NCI-H128 (cell line): ENCODE measurements at regions not wholly inside any gene's neighbourhood (a gene's known extent, or its start where the extent isn't known, plus 50 kb on each side); places are given as distances from the start of the nearest gene placed in this dataset.
A peak's percentile ranks its signal among the peaks of the same experiment; 100 is the strongest.

Experiments
- DNase-seq: peaks from one replicate; lab custom pipeline; 2025; ENCODE audit not compliant: unreplicated experiment; lab: John Stamatoyannopoulos, UW

DNA sequence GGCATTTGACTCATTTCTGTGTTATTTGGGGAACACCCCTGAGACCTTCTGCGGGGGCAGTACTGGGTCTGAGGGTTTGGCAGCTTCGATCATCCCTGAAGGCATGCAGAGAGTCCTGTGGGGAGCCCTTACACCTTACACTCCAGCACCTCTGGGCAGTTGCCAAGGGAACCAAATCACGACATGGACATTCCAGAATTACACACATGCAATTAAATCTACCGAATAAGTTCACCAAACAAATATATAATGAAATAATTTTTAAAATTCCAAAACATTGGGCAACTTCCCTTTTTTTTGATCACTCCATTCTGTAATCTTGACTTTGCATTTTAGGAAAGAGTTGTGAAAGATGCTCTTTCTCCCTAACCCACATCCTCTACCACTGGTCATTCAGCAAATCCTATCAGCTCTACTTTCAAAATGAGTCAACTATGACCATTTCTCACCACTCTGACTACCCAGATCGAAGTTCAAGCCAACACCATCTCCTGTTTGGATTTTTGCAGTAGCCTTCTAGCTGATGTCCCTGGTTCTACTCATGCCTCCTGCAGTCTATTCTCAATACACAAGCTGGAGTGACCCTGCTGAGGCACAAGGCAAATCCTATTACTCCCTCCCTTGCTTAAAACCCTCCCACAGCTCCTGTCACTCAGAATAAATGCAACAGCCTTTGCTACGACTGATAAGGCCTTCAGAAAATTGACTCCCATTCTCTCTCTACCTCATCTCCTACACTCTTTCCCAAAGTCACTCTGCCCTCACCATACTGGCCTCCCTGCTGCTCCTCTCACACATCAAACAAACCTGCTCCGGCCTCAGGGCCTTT, 533.3 kb downstream of the HACE1 start:
- DNase-seq: no peak

DNA sequence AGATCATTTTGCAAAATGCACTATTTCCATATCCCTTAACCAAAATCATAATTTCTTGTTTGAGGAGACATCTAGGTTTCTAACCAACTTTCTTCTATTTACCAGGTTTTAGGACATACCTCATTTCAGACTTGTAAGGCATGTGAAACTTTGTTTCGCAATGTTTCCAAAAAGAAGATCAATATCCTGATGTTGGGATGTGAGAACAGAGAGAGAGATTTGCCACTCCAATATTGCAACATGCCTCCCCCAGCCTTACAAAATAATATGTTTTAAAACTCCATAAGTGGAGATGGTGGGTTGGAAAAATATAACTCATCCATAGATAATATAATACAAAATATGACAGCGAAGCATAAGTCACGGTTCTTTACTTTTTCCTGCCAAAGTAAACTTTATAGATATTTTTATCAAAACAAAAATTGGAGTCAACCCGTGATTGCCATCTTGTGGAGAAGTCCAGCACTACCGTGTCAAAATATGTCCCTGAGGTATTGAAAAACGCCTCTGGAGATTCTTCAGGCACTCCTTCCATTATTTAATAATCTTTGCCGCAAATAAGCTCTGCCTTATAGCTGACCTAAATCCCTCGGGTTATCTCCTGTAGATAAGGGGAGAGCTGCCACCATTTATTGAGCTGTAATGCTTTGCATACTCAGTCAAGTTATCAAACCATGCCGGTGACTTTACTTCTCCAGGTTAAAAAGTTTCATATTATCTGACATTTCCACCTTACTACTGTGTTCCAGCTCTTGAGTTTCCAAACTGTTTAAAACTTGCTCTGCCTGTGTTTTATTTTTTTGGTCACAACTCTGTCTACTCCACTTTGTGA, 534.2 kb downstream of the HACE1 start:
- DNase-seq: no peak

DNA sequence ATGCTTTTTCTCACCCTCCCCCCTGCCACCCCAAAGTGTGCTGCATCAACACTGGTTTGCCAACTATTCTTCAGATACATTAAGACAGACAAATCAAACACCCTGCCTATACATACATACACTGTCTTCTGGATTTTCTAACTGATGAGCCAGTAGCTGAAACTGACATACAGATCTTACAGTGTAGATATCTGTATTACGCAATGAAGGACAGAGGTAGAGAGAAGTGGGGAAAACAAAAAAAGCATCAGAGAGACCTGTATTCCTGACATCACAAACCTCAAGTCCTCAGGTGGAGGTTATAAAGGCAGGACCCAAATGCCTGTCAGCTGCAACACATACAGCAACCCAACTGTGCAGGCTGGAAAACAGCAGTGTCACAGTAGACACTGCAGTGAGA, 535.4 kb downstream of the HACE1 start:
- DNase-seq: no peak

DNA sequence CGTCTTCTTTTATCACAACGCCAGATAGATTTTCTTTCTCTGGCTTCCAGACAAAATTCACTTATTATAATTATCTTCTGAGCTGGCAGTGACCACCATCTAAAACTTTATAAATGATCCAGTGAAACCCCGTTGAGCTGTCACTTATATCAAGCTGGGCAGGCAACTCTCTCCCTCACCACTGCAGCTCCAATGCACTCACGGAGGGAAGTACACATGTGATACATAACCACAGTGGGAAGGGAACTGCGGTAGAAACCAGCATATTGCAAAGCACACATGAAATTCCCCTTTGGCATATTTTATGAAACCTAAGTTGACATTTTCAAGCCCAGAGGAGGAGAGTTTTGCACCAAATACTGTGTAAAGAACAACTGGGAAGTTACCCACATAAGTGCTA, 536.9 kb downstream of the HACE1 start:
- DNase-seq: no peak

DNA sequence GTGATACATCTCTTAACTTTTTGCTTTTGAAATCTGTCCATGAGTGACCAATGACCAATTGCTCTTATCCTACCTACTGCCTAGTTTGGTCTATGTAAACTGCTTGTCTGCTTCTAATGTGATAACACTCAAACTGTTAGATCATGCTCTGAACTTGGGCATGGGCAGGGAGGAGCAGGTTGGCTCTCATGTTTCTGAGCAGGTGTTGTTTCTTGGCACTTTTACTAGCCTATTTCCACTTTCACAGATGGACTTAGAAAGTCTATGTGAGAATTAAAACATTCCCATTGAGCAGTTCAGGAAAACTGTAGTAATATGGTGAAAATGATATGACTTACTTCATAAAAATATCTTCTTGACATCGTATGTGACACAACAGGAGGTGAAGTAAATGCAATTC, 538.4 kb downstream of the HACE1 start:
- no peak for DNase-seq

DNA sequence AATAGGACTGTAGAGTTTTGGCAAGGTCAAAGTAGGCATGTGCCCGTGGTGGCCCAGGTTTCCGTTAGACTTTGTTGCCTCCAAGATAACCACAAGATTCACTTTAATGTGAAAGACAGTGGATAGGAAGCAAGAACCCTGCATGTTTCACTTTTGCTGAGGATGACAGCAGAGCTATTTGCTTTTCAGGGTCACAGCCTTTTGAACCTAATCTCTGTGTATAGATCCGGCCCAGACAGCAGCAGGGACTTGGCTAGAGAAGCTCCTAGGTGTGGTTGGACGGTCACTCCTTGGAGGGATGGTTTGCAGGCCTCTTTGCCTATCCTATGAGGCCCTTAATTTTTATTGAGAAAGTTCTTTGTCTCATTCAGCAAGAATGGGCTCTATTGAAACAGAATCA, 538.8 kb downstream of the HACE1 start:
- DNase-seq: no peak

DNA sequence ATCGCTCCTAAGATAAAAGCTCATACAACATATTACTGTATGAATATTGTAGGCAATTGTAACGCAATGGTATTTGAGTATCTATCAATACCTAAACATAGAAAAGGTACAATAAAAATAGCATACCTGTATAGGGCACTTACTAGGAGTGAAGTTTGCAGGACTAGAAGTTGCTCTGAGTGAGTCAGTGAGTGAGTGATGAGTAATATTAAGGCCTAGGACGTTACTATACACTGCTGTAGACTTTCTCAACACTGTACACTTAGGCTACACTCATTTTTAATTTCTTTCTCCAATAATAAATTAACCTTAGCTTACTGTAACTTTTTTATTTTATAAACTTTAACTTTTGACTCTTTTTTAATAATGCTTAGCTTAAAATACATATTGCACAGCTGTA, 546.9 kb downstream of the HACE1 start:
- DNase-seq: no peak

DNA sequence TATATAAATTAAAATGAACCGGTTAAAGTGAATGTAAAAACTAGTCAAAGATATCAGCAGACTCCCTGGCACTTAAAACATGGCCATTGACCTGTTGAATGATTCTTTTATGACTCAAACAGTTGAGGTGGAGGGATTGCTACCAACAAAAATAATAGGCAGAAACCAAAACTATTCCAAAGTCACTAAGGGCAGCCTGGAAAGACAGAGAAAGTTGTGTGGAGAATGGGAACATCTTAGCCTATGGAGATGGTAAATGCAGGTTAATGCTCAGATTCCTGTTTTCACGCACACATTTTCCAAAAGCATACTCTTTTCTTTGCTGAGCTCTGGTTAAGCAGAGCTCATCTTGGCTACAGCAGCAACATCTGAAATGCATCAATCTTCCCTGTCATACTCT, 553.5 kb downstream of the HACE1 start:
- DNase-seq: no peak

DNA sequence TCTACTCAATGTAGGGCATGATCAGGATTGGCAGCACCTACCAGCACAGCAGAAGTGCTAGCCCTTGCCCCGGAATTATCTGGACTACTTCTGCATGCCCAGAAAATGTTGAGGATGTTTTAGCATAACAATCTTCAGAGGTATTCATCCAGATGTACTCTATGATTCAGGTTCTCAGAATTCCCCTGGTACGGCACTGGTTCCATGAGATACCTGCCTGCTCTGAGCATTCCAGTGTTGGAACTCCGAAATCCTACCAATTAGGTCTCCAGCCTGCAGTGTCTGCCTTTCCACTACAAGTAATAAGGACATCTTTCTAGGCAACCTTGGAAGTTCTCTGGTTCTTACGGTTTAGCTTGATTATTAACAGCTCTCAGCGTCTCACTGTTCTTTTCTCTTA, 554.5 kb downstream of the HACE1 start:
- DNase-seq: no peak

DNA sequence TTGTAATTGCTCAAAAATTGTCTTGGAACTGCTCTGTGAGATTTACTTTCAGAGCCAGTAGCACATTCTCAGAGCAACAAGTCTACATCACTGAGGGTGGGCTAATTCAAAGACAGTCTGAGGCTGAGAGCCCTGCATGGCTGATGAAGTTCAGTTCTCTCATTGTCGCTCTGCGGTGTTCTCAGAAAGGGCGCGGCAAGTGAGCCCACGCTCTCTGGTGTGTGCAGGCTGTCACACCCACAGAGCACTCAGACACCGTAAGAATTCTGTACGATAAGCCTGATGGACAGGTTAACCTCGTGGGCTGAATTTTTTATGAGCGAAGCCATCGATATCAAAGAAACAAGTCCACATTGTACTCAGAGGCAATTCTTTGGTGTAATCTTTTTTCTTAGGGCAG, 557.8 kb downstream of the HACE1 start:
- no peak for DNase-seq

DNA sequence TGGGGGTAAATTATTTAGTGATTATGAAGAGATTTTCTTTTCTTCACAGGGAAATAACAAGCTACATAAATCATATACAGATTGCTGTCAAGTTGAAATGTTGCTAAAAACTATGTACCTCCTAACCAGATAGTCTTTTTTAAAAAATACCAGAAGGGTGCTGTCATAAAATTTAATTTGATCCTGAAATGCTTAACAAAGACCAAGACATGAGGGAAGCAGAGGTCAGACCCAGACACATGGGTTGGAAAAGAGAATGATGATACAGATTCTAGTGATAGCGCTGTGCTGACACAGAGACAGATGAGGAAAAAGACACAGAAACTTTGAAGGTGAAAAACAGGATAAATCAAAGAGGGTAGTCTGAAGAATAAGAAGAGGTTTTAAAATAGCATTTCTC, 573.1 kb downstream of the HACE1 start:
- no peak for DNase-seq

DNA sequence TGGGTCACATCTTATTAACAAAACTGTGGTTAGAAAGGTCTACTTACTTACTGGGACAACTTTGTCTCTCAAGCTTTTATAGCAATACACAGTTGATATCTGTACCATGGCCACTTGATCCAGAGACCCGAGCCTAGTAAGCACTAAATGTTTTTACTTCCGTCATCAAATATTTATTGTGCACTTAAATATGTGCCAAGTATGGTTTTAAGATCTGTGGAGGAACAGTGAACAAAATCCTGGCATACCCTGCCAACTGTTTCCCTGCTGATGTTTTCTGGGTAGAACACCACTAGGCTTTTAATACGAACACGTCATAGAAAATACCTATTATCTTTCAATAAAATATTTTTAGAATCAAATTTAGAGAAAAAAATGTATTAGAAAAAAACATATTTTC, 574.8 kb downstream of the HACE1 start:
- no peak for DNase-seq

DNA sequence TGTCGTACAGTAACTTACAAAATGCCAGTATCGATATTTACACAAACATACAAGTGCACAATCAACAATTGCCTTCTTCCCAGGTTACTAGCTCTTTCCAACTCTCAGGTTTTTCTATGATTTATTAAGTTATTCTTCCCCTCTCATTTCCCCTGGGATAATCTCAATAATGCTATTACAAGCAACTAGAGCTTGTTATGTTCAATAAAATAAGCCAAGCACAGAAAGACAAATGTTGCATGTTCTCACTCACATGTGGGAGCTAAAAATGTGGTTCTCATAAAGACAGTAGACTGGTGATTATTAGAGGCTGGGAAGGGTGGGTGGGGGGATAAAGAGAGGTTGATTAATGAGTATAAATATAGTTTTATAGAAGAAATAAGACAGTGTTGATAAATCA, 577.1 kb downstream of the HACE1 start:
- DNase-seq: no peak

DNA sequence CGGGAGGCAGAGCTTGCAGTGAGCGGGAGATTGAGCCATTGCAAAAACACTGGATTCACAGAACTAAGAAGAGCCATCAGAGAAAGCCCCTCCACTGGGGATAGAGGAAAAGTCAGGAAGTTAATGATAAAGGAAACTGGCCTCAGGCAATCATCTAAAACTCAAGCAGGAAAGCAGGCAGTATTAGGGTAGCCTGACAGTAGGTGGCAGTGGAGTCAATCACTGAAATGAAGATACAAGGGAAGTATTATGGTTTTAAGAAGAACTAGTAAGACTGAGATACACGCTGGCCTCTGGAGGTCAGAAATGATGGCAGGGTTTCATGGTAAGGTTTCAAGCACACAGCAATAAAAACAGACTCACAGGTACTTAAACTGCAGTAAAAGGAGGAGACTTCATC, 578.3 kb downstream of the HACE1 start:
- no peak for DNase-seq

DNA sequence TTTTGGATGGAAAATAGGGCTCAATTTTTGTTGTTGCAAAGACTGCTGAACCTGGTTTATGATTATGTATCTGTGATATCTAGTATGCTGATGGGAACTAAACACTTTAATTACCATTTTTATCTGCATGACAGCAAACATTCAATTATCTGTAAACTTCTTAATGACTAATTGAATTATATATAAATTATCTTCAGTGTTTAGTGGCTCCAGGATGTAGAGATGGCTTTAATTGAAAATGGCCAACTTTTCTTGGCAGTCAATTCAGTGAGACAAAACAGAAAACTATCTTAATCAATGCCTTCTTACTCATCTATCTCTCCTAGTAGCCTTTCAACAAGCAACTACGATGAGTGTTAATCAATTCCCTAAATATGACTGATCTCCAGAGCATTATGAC, 591.3 kb downstream of the HACE1 start:
- DNase-seq: no peak

DNA sequence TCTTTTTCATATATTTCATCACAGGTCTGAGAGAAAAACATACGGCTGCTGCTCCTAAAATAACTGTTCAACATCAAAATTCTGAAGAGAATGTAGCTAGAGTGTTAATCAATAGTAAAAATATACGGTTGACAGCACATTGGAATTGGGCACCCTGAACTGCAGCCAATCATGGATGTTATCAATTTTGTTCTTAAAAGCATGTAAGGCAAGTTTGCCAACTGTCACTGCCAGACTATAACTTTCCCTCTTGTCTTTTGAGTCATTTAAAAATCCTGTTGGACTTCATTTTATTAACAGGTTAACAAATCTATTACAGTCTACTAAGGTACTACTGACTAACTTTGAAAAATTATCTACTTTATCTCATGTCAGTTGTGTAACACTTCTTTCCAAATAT, 592.8 kb downstream of the HACE1 start:
- no peak for DNase-seq

DNA sequence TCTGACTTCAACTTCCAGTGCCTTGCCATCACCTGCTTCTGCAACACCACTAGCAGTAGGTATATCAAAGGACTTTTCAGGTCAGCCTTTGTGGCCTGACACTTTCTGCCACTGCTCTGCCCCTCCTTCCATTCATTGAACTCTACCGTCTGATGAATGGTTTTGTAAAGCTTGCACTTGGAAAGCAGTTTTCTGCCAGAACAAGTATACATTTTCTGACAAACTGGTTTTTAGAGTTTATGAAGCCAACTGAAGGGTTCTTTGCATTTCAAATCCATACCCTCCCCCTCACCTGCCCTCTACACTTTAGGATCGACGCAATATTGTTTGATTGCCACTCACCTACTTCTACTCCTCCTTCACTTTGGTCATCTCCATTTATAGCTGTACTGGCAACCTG, 603.1 kb downstream of the HACE1 start:
- DNase-seq: peak; percentile 29

DNA sequence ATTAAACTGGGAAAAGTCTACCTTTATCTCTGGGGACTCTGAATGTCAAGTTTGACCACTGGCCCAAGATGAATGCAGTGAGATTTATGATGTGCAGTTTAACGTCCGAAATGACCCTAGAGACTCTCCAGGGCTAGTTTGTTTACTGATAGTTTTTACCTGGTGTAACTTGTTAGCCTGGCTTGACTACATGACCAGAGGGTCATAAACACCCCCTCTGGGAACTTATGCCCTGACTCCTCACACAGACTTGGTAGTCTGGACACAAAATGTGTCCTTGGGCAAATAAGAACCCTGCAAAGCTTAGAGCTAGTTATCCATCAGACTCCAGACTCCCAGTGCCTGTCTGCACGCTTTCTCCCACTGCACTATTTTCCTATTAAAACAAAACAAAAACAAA, 606.5 kb downstream of the HACE1 start:
- no peak for DNase-seq

DNA sequence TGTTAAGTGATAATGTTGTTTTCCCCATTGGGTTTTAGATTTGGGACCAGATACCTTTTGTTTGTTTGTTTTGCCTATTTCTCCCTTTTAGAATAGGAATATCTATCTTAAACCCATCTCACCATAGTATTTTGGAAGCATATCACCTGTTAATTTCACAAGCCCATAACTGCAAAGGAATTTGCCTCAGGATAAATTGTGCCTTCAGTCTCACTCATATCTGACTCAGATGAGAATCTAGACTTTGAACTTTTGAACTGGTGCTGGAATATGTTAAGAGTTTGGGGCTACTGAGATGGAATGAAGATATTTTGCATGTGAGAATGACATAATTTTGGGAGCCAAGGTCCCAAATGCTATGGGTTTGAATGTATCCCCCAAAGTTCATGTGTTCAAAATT, 607.4 kb downstream of the HACE1 start:
- no peak for DNase-seq

DNA sequence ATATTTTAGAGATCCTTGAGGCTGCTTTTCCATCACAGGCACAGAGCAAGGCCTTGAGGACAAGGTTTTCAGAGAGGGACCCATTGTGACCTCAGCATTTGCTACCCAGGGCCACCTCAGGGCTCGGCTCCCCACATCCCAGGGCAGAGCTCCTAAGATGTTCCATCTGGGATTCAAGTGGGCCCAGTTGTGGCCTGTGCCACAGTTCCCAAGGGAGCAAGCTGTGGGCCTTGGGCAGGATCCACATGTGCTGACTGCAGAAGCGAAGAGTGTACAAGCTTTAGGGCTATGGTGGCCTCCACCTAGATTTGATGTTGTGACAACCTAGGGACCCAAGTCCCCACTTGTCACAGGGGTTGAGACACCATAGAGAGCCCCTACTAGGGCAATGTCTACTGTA, 608.1 kb downstream of the HACE1 start:
- DNase-seq: no peak

DNA sequence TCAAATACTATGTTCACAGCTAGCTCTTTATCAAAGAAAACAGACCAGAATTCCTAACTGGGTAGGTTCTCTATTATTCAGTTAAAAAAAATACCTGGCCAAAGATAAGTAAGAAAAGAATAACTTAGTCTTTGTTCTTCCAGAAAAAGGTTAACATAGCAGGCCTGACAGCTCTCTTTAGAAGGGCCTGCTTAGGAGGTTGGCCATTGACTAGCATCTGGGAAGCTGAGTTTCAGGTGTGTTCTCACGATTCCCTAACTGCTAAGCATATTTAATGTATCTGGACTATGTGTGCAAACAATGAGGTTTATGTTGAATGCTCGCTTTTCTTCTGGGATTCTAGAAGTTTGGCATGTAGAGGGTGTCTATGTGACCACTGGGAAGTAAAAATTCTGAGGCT, 618.9 kb downstream of the HACE1 start:
- DNase-seq: no peak

DNA sequence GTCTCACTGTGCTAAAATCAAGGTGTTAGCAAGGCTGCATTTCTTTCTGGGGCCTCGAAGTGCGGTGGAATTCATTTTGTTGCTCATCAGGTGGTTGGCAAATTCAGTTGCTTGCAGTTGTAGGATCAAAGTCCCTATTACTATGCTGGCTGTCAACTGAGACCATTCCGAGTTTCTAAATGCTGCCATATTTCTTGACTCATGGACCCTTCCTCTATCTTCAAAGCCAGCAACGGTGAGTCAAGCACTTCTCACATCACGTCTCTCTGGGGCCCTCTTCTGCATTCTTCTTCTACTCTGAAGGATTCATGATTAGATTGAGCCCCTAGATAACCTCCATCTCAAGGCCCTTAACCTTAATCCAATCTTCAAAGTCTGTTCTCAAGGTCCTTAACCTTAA, 619.7 kb downstream of the HACE1 start:
- DNase-seq: no peak

DNA sequence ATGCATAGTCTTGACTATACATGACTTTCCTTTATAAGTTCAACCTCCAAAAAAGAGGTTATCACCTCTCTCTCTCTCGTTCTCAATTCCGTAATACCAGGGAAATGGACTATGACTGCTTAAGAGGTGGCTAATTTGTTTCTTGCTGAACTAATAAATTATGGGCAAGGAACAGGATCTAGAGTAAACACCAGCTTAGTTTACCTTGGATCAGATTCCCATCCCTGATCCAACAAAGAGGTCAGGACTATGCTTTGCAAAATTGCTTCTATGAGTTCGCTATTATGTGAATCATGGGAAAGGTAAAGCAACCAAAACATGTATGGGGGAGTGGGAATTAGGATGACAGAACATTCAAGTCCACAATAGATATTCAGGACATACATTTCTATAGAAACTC, 630.7 kb downstream of the HACE1 start:
- DNase-seq: peak; percentile 61
